AG08396 (cell line): ENCODE measurements at regions not wholly inside any gene's neighbourhood (a gene's known extent, or its start where the extent isn't known, plus 50 kb on each side); places are given as distances from the start of the nearest gene placed in this dataset.

Experiments used
- DNase-seq: peaks from one replicate; pipeline ENCODE4 v3.0.0; 2012; ENCODE audit warnings: low spot score, mixed read lengths

DNA sequence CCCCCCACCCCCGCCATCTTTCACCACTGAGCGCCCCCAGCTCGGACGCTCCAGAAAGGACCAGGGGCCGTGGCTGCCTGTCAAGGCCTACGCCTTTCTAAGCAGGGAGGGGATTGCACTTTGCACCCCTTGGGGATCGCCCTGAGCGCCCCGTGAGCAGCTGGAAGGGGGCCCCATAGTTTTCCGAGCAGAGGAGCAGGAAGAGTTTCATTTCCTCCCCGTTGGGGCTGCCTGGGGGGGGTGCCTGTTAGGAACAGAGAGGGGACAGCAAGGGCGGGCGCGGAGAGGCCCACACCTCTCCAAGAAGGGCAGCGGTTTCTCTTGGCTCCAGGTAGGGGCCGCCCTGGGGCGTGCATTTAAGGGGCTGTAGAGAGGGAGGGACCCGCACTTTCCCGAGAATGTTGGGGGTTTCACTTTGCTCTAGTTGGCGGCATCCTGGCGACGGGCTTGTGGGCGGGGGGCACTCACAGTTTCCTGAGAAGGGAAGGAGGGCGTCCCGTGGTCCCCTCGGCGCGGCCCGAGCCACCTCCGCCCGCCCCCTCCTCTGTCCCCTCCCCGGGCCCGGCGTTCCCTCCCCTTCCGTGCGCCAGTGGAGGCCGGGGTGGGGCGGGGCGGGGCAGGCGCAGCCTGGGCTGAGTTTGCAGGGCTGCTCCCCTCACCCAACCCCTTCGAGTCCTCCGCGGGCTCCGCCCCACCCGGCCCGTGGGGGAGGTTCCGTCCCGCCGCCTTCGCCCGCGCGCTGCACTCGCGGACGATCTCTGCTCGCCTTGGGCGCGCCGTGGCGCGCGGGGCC is 82.3 kb upstream of the CD99 start:
- DNase-seq: peak; percentile 96

GRCh38 chrX:2607113-2607512 is 84.0 kb upstream of the CD99 start:
- no peak for DNase-seq

- DNase-seq: no peak
Observed at GRCh38 chrX:2600564-2600963, 90.5 kb upstream of the CD99 start.

GRCh38 chrX:2596555-2597255 is 94.4 kb upstream of the CD99 start:
- no peak for DNase-seq

DNA sequence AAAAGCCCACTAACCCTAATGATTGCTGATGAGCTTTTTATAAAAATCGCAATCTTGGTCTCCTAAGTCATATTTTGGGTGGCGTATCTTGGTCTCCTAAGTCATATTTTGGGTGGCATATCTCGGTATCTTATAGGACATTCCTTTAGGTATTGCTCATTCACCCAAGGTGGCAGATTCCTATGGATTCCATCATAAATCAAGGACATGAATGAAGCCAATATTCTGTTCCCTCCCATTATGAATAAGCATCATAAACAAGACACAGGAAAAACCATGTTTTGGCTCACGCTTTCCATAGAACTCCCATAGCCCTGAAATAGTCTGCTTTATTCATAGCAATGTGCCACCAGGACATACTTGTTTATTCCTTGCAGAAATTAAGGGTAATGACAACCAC is 95.0 kb upstream of the CD99 start:
- no peak for DNase-seq

GRCh38 chrX:2595258-2595657 is 94.5 kb upstream of the DHRSX start:
- no peak for DNase-seq

GRCh38 chrX:2594491-2594890 is 93.7 kb upstream of the DHRSX start:
- DNase-seq: no peak

DNA sequence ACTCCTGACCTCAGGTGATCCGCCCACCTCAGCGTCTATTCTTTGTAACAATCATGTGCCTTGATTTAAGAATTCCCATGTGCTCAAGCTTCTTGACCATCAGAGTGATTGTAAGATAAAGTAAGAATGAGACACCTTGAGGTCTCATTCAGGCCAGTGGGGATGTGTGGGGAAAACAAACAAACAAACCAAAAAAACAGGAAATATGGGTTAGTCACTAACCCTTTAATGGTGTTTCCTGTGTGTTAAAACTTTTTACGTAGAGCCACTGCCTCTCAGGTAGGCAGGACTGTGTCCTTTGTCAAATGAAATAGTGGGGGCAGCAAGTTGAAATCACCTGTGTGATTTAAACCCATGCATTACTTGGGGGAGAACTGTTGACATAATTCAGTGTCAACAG is 91.5 kb upstream of the DHRSX start:
- no peak for DNase-seq

DNA sequence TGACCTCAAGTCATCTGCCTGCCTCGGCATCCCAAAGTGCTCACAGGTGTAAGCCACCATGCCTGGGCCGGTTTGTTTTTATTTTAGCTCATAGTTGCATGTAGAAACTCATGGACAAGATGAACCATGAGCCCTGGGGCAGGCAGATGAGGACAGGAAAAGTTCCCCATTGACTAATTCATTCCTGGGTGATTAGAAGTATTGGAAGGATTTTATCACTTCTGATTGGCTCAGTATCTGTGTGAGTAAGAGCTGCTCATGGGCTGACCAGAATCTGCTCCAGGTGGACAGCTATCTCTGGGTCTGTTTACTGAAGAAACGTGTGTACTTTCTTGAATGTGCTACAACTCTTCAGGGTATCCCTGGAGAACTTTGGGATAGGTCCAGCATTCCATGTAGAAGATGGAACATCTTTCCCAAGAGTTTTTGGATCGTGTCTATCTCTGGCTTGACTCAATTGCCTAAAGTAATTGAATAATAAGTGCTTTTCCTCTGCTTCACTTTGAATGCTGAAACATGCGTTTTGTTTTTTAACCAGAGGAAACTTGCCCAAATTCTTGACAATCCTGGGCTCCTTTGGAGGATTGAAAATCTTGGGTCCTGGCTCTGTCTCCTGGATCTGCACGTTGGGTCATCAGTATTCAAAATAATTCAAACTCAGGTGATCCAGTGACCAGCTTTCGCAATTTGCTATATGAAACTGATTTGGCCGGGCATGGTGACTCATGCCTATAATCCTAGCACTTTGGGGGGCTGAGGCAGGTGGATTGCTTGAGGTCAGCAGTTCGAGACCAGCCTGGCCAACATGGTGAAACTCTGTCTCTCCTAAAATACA is 88.6 kb upstream of the DHRSX start:
- no peak for DNase-seq

DNA sequence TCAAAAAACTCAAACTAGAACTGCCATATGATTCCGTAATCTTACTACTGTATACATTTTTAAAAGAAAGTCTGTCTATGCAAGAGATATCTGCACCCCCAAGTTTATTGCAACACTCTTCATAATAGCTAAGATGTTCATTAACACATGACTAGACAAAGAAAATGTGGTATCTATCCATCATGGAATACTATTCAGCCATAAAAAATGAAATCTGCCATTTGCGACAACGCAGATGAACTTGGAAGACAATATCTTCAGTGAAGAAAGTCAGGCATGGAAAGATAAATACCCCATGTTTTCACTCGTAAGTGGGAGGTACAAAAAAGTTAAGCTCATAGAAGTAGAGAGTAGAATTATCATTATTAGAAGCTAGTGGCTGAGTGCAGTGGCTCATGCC is 87.3 kb upstream of the DHRSX start:
- DNase-seq: no peak

DNA sequence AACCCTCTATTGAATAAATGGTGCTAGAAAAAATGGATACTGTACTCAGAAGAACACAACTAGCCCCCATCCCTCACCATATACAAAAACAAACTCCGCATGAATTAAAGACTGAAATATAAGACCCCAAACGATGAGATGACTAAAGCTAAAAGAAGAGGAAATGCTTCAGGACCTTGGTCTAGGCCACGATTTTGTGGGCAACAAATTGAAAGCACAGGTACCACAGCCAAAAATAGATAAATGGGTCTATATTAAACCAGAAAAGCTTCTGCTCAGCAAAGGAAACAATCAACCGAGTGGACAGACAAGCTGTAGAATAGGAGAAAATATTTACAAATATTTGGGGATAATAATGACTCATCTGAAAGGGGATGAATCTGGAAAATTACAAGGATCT is 86.4 kb upstream of the DHRSX start:
- no peak for DNase-seq

DNA sequence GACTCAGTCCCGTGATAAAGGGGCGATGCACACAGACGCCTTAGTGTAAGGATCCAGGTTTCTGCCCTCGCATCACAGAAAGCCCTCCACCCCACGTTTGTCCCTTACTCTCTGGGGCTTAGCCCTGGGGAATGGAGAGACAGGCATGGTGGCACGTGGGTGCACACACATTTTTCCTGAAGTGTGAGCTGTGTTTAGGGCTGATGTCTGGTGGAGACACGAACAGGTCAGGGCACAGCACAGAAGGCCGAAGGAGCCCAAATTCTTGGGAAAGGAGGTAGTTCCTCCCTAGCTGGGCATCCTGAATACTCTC is 84.3 kb upstream of the DHRSX start:
- no peak for DNase-seq

- DNase-seq: peak; percentile 20
Observed at GRCh38 chrX:2584251-2585157, 83.7 kb upstream of the DHRSX start.

DNA sequence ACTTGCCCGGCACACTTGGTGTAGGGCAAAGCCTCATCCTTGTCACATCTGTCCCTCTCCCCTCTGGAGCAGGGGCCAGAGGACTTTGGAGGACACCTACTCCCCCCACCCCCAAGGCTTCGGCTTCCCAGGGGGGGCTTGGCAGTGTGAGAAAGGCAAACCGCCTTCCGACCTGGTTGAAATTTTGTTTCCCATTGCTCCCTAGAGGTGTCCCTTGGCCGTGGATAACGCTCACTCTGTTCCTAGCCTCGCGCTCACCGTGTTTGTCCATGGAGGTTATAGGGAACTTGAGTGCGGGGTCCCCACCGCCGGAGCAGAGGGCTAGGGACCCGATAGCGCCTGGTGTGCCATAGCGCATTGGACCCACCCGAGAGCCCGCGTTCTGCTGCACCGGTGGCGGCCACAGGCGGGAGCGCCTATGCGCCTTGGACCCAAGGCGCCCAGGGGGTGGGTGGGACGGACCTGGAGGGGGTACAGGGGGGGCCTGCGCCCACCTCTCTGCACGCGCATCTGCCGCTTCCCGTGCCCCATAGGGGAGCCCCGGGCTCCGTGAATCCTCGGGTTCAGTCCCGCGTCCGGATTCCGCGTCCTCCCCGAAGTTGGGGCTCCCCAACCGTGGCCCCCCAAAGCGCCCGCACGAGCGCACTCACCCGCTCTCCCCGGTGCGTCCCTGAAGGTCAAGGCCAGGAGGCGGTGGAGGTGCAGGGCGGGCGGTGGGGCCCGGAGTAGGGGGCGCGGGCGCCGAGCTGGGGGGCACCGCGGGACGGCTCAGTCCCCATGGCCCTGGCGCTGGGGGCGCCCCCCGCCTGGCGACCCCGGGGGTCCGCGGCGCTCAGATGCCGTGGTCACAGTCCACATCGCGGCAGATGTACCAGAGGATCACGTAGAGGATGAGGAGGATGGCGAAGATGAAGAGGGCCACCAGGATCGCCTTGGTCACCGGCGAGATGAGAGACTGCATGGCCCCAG is 82.7 kb upstream of the DHRSX start:
- no peak for DNase-seq

- no peak for DNase-seq
Observed at GRCh38 chrX:2582667-2583066, 81.9 kb upstream of the DHRSX start.

DNA sequence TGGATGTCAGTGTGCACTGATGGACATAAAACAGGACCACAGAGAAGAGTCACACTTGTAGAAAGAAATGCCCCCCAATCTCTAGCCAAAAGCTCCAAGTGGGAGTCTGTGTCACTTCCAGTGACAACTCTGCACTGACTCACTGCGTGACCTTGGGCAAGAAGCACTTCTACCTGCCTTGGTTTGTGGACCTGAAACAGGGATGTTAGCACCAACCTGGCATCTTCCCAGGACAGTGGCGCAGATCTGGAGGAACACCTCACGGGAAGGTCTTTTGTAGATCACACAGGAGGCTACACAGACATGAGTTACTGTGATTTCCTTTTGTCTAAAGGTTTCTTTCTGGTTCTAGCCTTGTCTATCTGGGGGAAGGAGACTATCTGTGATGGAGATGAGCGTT is 80.5 kb upstream of the DHRSX start:
- DNase-seq: no peak

DNA sequence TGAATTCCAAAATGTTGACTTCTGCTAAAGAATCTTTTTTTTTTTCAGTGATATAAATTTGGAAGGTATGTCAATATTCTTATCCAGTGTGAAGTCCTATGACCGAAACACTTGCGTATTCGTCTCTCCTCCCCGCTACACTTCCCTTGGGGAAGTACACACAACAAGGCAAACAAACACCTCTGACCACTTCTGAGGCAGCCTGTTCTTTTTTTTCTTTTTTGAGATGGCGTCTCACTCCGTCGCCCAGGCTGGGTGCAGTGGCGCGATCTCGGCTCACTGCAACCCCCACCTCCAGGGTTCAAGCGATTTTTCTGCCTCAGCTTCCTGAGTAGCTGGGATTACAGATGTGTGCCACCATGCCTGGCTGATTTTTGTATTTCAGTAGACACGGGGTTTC is 78.1 kb upstream of the DHRSX start:
- DNase-seq: no peak

GRCh38 chrX:2577844-2578466 is 77.2 kb upstream of the DHRSX start:
- DNase-seq: no peak

- no peak for DNase-seq
Observed at GRCh38 chrX:2576793-2577192, 76.0 kb upstream of the DHRSX start.

DNA sequence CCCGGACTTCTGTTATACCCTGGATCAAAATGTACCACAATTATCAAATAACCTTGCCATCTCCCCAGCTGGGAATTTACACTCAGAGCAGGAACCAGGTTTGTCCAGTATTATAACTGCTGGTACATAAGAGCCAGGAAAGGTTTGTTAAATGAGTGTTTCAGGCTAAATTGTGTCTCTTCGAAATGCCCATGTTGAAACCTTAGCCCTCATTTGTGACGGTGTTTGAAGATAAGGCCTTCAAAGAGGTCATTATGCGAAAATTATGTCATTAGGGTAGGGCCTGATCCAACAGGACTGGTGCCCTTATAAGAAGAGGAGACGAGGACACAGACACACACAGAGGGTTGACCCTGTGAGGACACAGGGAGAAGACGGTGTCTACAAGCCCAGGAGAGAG is 73.5 kb upstream of the DHRSX start:
- no peak for DNase-seq
